Skin of body (tissue), 1 donor: ENCODE measurements at regions not wholly inside any gene's neighbourhood (a gene's known extent, or its start where the extent isn't known, plus 50 kb on each side); places are given as distances from the start of the nearest gene placed in this dataset.

ENCODE experiments used
- DNase-seq: peaks from one replicate; lab custom pipeline; 2025; lab: John Stamatoyannopoulos, UW

DNA sequence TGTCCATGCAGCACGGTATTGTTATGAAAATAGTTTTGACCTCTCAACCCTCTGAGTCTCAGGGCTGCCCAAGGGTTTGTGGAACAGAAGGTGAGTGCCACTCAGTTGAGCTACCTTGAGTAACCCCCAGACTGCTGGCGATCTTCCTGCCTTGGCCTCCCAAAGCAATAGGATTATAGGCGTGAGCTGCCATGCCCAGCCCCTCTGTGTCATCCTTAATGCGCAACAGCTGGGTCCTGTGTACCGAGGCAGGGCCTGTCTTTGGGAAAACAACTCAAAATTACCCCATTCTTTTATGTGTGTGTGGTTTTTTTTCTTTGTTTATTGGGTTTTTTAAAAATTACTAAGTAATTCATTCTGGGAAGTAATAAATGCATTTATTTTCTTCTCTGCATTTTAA, 78.3 kb upstream of the TPM1 start:
- DNase-seq = no peak

GRCh38 chr15:62966294-62967078, 76.1 kb upstream of the TPM1 start:
- DNase-seq = no peak

DNA sequence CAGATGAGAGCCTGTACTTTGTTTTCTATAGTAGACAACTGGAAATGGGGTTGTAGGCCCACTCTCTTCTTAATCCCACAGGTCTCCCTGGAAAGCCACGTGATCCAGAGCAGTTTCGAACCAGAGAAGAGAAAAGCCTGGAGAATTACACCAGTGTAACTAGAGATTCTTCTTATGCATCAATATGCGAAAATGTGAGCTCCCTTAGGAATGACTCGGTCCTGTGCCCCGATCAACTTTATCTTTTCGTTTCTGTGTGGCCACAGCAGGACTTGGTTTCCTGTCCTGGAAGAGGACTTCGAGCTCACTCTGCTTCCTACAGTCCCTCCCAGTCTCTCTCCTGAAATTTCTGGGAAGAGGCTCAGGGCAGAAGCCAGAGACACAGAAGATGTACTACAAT, 73.8 kb upstream of the TPM1 start:
- no peak for DNase-seq

DNA sequence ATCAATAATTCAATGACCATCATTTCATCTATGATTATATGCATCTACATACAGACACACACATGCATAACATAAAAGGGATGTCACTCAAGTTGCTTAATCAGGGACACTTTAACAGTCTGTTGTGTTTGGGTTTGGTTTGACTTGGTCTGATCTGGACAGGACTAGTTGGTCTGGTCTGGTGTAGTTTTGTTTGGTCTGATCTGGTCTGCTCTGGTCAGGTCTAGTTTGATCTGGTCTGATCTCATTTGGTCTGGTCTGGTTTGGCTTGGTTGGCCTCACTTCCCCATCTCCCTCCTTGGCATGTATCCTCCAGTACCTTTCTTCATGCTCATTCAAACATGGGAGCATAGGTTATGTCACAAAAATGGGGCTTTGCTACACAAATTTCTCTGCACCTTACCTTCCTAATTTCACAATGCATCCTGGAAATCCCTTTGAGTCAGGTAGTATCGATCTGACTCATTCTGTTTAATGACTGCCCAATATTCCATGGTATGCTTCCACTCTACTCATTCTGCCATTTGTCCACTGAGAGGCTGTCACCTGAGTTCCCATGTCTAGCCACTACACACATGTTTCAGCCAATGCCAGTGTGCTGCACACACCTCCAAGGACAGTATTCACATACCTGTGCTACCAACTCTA, 73.0 kb upstream of the TPM1 start:
- no peak for DNase-seq

DNA sequence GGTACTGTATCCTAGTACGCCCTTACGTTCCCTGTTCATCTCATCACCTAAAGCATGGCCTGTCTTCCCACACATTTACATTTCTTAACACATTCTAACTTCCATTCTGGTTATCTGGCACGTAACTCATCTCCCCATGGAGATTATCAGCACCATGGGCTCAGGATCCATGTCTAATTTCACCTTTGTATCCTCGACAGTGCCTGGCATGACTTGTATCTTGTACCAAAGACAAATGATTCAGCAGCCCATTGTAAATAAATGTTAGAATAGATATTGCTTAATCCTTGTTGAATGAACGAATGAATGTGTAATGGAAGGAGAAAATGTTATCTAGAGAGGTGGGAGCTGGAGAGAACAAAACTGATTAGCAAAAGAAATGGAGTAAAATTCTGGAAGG, 69.7 kb upstream of the TPM1 start:
- no peak for DNase-seq

DNA sequence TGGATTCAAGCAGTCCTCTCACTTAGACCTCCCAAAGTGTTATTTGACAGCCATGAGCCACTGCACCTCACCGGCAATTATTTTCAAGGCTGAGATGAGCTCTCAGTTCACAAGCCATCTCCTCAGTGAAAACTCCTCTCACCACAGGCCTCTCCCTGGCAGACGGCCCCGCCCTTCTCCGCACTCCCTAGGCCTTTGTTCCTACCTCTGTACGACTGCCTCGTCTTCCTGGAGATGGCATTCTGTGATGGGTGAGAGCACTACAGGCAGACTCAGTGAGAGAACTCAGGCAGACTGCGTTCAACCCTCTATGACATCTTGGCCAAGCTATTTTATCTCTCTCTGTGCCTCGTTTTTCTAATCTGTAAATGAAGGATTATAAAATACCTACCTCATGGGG, 67.0 kb upstream of the TPM1 start:
- no peak for DNase-seq

DNA sequence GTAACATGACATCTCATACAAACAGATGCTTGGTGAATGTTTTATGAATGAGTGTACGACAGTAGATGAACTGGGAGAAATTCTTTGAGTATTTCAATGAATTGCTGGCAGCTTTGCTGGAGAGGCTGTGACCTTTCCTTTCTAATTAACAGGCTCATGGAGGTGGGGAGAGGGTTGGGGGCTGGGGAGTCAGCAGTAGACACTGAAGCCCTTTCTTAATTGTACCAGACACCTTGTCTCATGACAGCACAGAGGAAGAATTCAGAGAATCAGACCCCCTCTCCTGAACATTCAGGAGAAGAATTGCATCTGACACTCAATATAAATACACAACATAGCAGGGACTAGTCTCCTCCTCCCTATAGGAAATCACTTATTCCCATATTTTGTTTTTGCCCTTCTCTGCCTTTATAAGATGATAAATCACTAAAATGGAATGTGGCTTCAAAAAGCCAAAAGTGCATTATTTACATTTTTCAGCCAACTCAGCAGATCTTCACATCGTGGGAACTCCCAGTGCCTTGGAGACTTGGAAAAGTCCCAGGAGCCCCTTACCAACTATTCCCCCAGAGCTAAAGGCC, 66.2 kb upstream of the TPM1 start:
- no peak for DNase-seq

GRCh38 chr15:62977952-62978811, 64.4 kb upstream of the TPM1 start:
- DNase-seq = no peak

DNA sequence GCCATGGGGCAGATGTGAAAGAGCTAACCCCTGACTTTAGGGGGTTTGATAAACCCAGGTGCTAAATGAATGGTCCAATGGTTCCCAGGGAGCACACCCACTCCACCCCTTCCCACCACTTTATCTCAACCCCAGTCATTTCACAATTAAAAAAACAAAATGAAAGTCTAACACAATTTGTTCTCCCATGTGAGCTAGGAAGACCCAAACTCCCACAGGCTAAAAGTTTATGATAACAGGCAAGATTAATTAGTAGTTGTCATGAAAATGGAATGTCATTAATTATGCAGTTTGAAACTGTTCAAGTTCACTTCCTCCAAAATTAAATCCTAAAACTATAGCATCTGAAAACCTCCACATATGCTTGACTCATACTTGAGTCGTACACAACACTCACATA, 63.3 kb upstream of the TPM1 start:
- no peak for DNase-seq

GRCh38 chr15:62981071-62981470, 61.5 kb upstream of the TPM1 start:
- DNase-seq = no peak

- no peak for DNase-seq
Observed at GRCh38 chr15:62983956-62984355, 58.6 kb upstream of the TPM1 start.

DNA sequence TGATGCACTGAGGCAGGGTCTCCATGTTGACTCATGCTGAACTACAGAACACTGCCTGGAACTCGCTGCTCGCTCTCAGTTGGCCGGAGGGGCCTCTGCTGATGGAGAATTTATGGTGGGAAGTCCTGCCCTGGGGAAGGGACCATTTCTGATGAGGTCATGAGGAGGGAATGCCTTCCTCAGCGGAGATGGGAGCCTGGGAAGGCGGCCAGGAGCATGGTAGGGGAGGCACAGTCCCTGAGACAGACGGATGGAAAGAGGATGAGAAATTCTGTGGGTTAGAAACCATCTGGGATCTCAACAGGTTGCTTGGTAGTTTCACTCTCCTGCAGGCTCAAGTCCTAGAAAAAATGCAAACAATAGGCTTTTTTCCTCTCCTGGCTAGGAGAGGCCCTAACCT, 56.8 kb upstream of the TPM1 start:
- DNase-seq = no peak

DNA sequence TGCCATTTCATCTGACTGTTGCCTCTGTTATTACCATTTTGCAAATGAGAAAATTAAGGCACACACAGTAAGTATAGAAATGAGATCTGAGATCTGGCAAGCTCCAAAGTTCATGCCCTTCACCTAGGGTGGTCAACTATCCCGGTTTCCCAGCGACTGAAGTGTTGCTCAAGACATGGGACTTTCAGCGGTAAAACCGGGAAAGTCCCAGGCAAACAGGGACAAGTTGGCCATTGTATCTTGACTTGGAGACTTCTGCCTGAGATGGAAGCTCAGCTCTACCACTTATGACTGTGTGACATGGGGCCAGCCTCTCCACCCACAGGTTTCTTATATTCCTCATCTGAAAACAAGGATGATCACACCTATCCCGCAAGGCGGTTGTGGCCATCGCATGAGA, 55.6 kb upstream of the TPM1 start:
- DNase-seq = no peak

- no peak for DNase-seq
Observed at GRCh38 chr15:62988701-62989100, 53.8 kb upstream of the TPM1 start.

GRCh38 chr15:62989366-62990055, 53.0 kb upstream of the TPM1 start:
- no peak for DNase-seq

DNA sequence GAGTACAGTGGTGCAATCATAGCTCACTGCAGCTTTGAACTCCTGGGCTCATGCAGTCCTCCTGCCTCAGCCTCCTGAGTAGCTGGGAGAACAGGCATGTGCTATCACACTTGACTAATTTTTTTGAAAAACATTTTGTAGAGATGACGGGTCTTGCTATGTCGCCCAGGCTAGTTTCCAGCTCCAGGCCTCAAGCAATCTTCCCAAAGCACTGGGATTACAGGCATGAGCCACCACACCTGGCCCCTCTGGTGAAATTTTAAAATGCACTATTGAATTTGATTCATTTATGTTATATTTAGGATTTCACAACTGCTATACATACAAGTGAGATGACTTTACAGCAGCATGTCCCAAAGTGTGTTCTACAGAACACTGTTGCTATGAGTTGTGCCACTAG, 50.8 kb upstream of the TPM1 start:
- no peak for DNase-seq

GRCh38 chr15:62992302-62992701, 50.2 kb upstream of the TPM1 start:
- no peak for DNase-seq
